B cell (primary cell): ENCODE measurements at regions not wholly inside any gene's neighbourhood (a gene's known extent, or its start where the extent isn't known, plus 50 kb on each side); places are given as distances from the start of the nearest gene placed in this dataset.

Experiments
- ATAC-seq: fragments of 200-7000 bp; cut with Tn5 transposase; one replicate; pipeline ENCODE4 v1.10.0; 2021; ENCODE audit warnings: low read depth, mild to moderate bottlenecking, moderate number of reproducible peaks, moderate library complexity
- CTCF ChIA-PET: fragments of 350-600 bp; sonication (Branson Sonifier 250); formaldehyde crosslinking; loops from one replicate; lab custom pipeline; 2021; ENCODE audit warnings: antibody characterized with exemption, inconsistent platforms; lab: Charles Lee
- POLR2A ChIA-PET: fragments of 350-600 bp; sonication (Branson Sonifier 250); formaldehyde crosslinking; loops from one replicate; lab custom pipeline; 2021; ENCODE audit warnings: antibody characterized with exemption; lab: Charles Lee
- DNase-seq: peaks from one replicate; pipeline ENCODE4 v3.0.0; 2013
- H2AFZ ChIP-seq: 2 replicates; pipeline ENCODE4 v1.6.1; 2012; ENCODE audit warnings: mild to moderate bottlenecking, low read depth, low read length; ENCODE audit not compliant: insufficient read depth, poor library complexity, severe bottlenecking
- H3K27ac ChIP-seq, 2 donors: 1 replicate in 1 of 2; 2 replicates in 1 of 2; pipeline ENCODE4 v1.5.1; 2012 to 2013; ENCODE audit warnings: low read length in 2 of 2, mild to moderate bottlenecking in 2 of 2, moderate library complexity in 1 of 2
- H3K27me3 ChIP-seq, 4 experiments: fragments of 200-600 bp in 1 of 4; sonication (generic) in 1 of 4; replicated peaks in 1 of 4; 1 replicate in 2 of 4; 2 replicates in 2 of 4; pipeline versions ENCODE4 v1.6.1 to v1.7.0; 2013 to 2016; ENCODE audit warnings: low read length in 3 of 4, mild to moderate bottlenecking in 2 of 4, mixed read lengths in 1 of 4, moderate library complexity in 1 of 4; ENCODE audit not compliant: insufficient read depth in 4 of 4, control insufficient read depth in 3 of 4; ENCODE audit errors: control extremely low read depth in 1 of 4
- H3K36me3 ChIP-seq, 2 experiments: replicated peaks in 1 of 2; 1 replicate in 1 of 2; 2 replicates in 1 of 2; pipeline versions ENCODE4 v1.6.1 to v1.7.1; 2013; ENCODE audit warnings: low read length in 1 of 2; ENCODE audit not compliant: insufficient read depth in 2 of 2, control insufficient read depth in 1 of 2; ENCODE audit errors: control extremely low read depth in 1 of 2, extremely low read depth in 1 of 2
- H3K4me1 ChIP-seq, 2 donors: fragments of 200-600 bp in 1 of 2; sonication (generic) in 1 of 2; 1 replicate in 1 of 2; 2 replicates in 1 of 2; pipeline versions ENCODE4 v1.5.1 to v1.6.1; 2013 to 2017; ENCODE audit warnings: low read length in 2 of 2; ENCODE audit not compliant: control insufficient read depth in 2 of 2, insufficient read depth in 2 of 2
- H3K4me2 ChIP-seq: replicated peaks from 2 replicates; pipeline ENCODE3; 2012; ENCODE audit warnings: mild to moderate bottlenecking, low read depth, low read length; ENCODE audit not compliant: poor library complexity, severe bottlenecking
- H3K4me3 ChIP-seq, 5 experiments: fragments of 200-600 bp in 1 of 5; sonication (generic) in 1 of 5; 1 replicate in 3 of 5; 2 replicates in 2 of 5; pipeline versions ENCODE4 v1.5.1 to v1.7.0; 2011 to 2016; ENCODE audit warnings: low read length in 4 of 5, mild to moderate bottlenecking in 4 of 5, low read depth in 2 of 5, control low read depth in 1 of 5, moderate library complexity in 1 of 5; ENCODE audit not compliant: insufficient read depth in 1 of 5; ENCODE audit errors: control extremely low read depth in 1 of 5, extremely low read depth in 1 of 5
- H3K79me2 ChIP-seq: fragments of 200-600 bp; sonication (generic); one replicate; pipeline ENCODE4 v1.6.0; 2016; ENCODE audit warnings: low read length; ENCODE audit not compliant: control insufficient read depth, insufficient read depth
- H3K9ac ChIP-seq: fragments of 200-600 bp; sonication (generic); 2 replicates; pipeline ENCODE4 v1.6.1; 2017; ENCODE audit warnings: mild to moderate bottlenecking, low read length, moderate library complexity
- H3K9me3 ChIP-seq, 3 donors: one replicate each; pipeline versions ENCODE4 v1.6.1 to v1.7.1; 2013; ENCODE audit warnings: low read length in 2 of 3; ENCODE audit not compliant: control insufficient read depth in 2 of 3, insufficient read depth in 1 of 3; ENCODE audit errors: control extremely low read depth in 1 of 3
- H4K20me1 ChIP-seq: 2 replicates; pipeline ENCODE4 v1.6.0; 2012; ENCODE audit warnings: mild to moderate bottlenecking, low read length; ENCODE audit not compliant: insufficient read depth, control insufficient read depth, poor library complexity, severe bottlenecking
- H3K27ac Mint-ChIP-seq: one replicate; pipeline ENCODE4 v1.8.0; 2021; ENCODE audit warnings: mixed read lengths
- H3K27me3 Mint-ChIP-seq: one replicate; pipeline ENCODE4 v1.8.0; 2021; ENCODE audit warnings: mixed read lengths
- H3K4me1 Mint-ChIP-seq: one replicate; pipeline ENCODE4 v1.8.0; 2021; ENCODE audit warnings: mixed read lengths
- H3K4me3 Mint-ChIP-seq: one replicate; pipeline ENCODE4 v1.8.0; 2021; ENCODE audit warnings: mixed read lengths
- H3K9me3 Mint-ChIP-seq: one replicate; pipeline ENCODE4 v1.8.0; 2022; ENCODE audit warnings: mixed read lengths; ENCODE audit not compliant: insufficient read depth
- EZH2 ChIP-seq: IDR thresholded peaks from 2 replicates; pipeline ENCODE4 v1.6.1; 2012; ENCODE audit warnings: borderline replicate concordance, low read depth, mild to moderate bottlenecking, moderate library complexity, low read length; ENCODE audit not compliant: insufficient read depth, poor library complexity, severe bottlenecking
- WGBS: methylation state at CpG from one replicate; pipeline ENCODE4 v1.1.5; 2013; ENCODE audit warnings: missing lambda C conversion rate; ENCODE audit not compliant: insufficient coverage; 5-methylcytosine and 5-hydroxymethylcytosine counted together
- intact Hi-C: fragments of 100-400 bp; cut with micrococcal nuclease; formaldehyde crosslinking; loops from one replicate; pipeline ENCODE4 v1.10.0; 2022
- TF ChIP-seq, protein P1 (sequence below): fragments of 200-600 bp; IDR thresholded peaks from one replicate; pipeline ENCODE4 v1.8.0; 2022; ENCODE audit warnings: antibody characterized with exemption, mild to moderate bottlenecking

GRCh38 chr5:30981576-30981975, 211.9 kb upstream of the CDH6 start:
- no peaks in the 10 kb centered on the region for H3K36me3 ChIP-seq
- no peak overlapping the region for H3K9ac ChIP-seq
- no peak overlapping the region for H3K4me3 Mint-ChIP-seq
- peaks cover 8% of the 10 kb centered on the region for H3K9me3 Mint-ChIP-seq
- no peak overlapping the region for H3K27ac ChIP-seq
- CTCF ChIA-PET: no interaction called here
- H3K4me2 ChIP-seq: no peak overlapping the region
- no peaks in the 10 kb centered on the region for H3K4me1 Mint-ChIP-seq
- H4K20me1 ChIP-seq: no peaks in the 10 kb centered on the region
- POLR2A ChIA-PET: no interaction called here
- H2AFZ ChIP-seq: no peak overlapping the region
- no peaks in the 10 kb centered on the region for H3K9me3 ChIP-seq
- TF ChIP-seq, protein P1, sequence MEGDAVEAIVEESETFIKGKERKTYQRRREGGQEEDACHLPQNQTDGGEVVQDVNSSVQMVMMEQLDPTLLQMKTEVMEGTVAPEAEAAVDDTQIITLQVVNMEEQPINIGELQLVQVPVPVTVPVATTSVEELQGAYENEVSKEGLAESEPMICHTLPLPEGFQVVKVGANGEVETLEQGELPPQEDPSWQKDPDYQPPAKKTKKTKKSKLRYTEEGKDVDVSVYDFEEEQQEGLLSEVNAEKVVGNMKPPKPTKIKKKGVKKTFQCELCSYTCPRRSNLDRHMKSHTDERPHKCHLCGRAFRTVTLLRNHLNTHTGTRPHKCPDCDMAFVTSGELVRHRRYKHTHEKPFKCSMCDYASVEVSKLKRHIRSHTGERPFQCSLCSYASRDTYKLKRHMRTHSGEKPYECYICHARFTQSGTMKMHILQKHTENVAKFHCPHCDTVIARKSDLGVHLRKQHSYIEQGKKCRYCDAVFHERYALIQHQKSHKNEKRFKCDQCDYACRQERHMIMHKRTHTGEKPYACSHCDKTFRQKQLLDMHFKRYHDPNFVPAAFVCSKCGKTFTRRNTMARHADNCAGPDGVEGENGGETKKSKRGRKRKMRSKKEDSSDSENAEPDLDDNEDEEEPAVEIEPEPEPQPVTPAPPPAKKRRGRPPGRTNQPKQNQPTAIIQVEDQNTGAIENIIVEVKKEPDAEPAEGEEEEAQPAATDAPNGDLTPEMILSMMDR: no peak
- no peak for TF ChIP-seq EZH2
- no peaks in the 10 kb centered on the region for H3K27me3 ChIP-seq
- intact Hi-C loops: no loop called here
- H3K4me1 ChIP-seq: no peaks in the 10 kb centered on the region
- no peak overlapping the region for H3K27ac Mint-ChIP-seq
- H3K4me3 ChIP-seq: no peak overlapping the region
- ATAC-seq: no peak
- H3K27me3 Mint-ChIP-seq: no peaks in the 10 kb centered on the region
- no peak for DNase-seq
- no peaks in the 10 kb centered on the region for H3K79me2 ChIP-seq

DNA sequence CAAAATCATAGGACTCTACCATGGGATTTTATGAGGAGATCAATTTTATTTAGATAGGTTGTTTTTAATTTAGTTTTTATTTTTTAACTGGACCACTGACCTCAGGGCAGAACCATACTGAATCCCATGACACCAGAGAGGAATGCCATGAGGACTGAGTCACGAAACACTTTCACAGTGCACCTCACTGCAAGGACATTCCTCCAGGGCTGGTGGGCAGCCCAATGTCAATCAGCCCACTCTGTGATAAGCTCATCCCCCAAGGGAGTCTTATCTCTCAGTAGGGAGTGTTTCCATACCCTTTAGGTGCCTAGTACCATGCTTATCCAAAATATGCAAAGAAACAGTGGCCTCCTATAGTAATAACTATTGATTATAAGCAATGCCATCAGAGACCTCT, 224.5 kb upstream of the CDH6 start:
- no peak overlapping the region for H3K4me2 ChIP-seq
- no peak overlapping the region for H3K4me3 ChIP-seq
- TF ChIP-seq, protein P1: no peak
- no peak for TF ChIP-seq EZH2
- no peaks in the 10 kb centered on the region for H3K79me2 ChIP-seq
- no peaks in the 10 kb centered on the region for H3K9me3 ChIP-seq
- Mint-ChIP-seq H3K27ac (no peak overlapping the region), H3K9me3 (peaks cover 5% of the 10 kb centered on the region), H3K27me3 (no peaks in the 10 kb centered on the region), H3K4me1 (no peaks in the 10 kb centered on the region), H3K4me3 (no peak overlapping the region)
- H3K9ac ChIP-seq: no peak overlapping the region
- no peak overlapping the region for H3K27ac ChIP-seq
- intact Hi-C loops: no loop called here
- DNase-seq: no peak
- no peak for ATAC-seq
- POLR2A ChIA-PET: no interaction called here
- H3K27me3 ChIP-seq: no peaks in the 10 kb centered on the region
- CTCF ChIA-PET: no interaction called here
- no peaks in the 10 kb centered on the region for H4K20me1 ChIP-seq
- H3K36me3 ChIP-seq: no peaks in the 10 kb centered on the region
- H3K4me1 ChIP-seq: no peaks in the 10 kb centered on the region
- H2AFZ ChIP-seq: no peak overlapping the region
- no CpG with 5 or more reads among the region's 1 CpG for WGBS
